Stomach (tissue), 4 donors: ENCODE measurements at regions not wholly inside any gene's neighbourhood (a gene's known extent, or its start where the extent isn't known, plus 50 kb on each side); places are given as distances from the start of the nearest gene placed in this dataset.

Experiments used
- CTCF ChIP-seq, 7 experiments: fragments of 450-650 bp in 4 of 7; fragments of 200-600 bp in 3 of 7; sonication (generic) in 3 of 7; IDR thresholded peaks; one replicate each; pipeline ENCODE4 v1.5.1; 2016 to 2019; ENCODE audit warnings: antibody characterized with exemption in 7 of 7, control low read depth in 2 of 7, mild to moderate bottlenecking in 1 of 7
- POLR2A ChIP-seq, 4 donors: fragments of 450-650 bp; IDR thresholded peaks; one replicate each; pipeline ENCODE4 v1.6.1; 2016; ENCODE audit warnings: antibody characterized with exemption in 4 of 4, control low read depth in 2 of 4, mild to moderate bottlenecking in 1 of 4, moderate library complexity in 1 of 4

- TF ChIP-seq CTCF (IDR thresholded peaks at IDR 0.05): no peak
- no peak for TF ChIP-seq POLR2A (IDR thresholded peaks at IDR 0.05)
These were observed 78.4 kb upstream of the FANCL start for GRCh38 chr2:58319481-58319880.
